ENCODE measurements at regions not wholly inside any gene's neighbourhood (a gene's known extent, or its start where the extent isn't known, plus 50 kb on each side); places are given as distances from the start of the nearest gene placed in this dataset.
A peak's percentile ranks its signal among the peaks of the same experiment; 100 is the strongest.

DNA sequence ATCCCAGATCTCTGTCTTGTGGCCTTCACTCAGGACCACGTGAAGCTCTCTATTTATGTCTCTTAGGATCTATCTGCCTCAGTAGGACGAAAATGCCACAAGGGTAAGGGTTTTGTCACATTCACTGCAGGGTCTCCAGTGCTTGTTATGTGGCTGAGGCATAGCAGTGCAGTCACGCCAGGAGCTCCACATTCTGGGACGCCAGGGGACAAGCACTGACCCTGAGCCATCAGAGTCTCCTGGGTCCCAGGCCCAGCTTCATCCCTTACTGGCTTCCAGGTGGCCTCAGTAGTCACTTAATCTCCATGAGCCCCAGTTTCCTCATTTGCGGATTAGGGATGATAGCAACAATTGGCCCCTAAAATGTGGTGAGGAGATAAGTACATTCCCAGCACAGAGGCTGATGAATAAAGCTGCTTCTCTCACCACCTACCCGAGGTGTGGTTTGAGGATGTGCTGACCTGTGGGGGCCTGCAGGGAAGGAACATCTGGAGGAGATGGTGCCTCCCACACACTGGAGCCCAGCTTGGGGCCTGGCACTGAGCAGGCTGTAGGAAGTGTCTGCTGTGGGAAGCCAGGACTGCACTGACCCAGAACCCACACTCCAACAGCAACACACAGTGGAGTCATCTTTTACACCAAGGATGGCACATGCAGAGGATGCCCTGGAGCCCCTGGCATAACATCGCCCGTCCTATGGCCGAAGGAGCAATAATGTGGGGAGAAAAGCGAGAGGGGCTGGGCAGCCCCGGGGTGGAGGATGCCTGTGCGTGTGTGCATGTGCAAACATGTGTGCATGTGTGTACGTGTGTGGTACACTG lies 93.2 kb upstream of the IQSEC1 start:
- no peak for DNase-seq
- Mint-ChIP-seq H3K36me3 (ENCODE audit: low read depth) (no peaks in the 10 kb centered on the region), H3K9me3 (peaks cover 7% of the 10 kb centered on the region), H3K27me3 (ENCODE audit: low read depth, poor library complexity) (peaks cover 21% of the 10 kb centered on the region), H3K4me1 (peaks cover 24% of the 10 kb centered on the region), H3K4me3 (peak overlapping the region; percentile 14), H3K27ac (no peak overlapping the region)
- TF ChIP-seq, protein P1, sequence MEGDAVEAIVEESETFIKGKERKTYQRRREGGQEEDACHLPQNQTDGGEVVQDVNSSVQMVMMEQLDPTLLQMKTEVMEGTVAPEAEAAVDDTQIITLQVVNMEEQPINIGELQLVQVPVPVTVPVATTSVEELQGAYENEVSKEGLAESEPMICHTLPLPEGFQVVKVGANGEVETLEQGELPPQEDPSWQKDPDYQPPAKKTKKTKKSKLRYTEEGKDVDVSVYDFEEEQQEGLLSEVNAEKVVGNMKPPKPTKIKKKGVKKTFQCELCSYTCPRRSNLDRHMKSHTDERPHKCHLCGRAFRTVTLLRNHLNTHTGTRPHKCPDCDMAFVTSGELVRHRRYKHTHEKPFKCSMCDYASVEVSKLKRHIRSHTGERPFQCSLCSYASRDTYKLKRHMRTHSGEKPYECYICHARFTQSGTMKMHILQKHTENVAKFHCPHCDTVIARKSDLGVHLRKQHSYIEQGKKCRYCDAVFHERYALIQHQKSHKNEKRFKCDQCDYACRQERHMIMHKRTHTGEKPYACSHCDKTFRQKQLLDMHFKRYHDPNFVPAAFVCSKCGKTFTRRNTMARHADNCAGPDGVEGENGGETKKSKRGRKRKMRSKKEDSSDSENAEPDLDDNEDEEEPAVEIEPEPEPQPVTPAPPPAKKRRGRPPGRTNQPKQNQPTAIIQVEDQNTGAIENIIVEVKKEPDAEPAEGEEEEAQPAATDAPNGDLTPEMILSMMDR (IDR thresholded peaks at IDR 0.05), result no peak

DNA sequence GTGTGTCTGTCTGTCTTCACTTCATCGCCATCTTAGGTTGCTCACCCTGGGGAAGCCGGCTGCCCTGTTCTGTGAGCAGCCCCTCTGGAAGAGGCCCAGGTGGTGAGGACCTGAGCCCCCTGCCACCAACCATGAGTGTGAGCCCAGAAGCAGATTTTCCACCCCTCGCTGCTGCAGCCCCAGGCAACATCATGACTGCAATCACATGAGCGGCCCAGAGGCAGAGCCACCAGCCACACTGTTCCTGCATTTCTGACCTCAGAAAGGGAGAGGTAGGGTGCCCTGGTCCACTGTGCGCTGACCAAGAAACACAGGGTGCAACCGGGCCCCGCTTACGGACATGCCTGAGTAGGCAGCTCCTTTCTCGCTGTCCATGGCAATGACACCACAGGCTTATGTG lies 92.3 kb upstream of the IQSEC1 start:
- Mint-ChIP-seq H3K27ac (no peak overlapping the region), H3K27me3 (ENCODE audit: low read depth, poor library complexity) (peaks cover 21% of the 10 kb centered on the region), H3K4me1 (peaks cover 31% of the 10 kb centered on the region), H3K36me3 (ENCODE audit: low read depth) (no peaks in the 10 kb centered on the region), H3K4me3 (no peak overlapping the region), H3K9me3 (peaks cover 7% of the 10 kb centered on the region)
- TF ChIP-seq, protein P1 (IDR thresholded peaks at IDR 0.05), result no peak
- DNase-seq, result no peak

DNA sequence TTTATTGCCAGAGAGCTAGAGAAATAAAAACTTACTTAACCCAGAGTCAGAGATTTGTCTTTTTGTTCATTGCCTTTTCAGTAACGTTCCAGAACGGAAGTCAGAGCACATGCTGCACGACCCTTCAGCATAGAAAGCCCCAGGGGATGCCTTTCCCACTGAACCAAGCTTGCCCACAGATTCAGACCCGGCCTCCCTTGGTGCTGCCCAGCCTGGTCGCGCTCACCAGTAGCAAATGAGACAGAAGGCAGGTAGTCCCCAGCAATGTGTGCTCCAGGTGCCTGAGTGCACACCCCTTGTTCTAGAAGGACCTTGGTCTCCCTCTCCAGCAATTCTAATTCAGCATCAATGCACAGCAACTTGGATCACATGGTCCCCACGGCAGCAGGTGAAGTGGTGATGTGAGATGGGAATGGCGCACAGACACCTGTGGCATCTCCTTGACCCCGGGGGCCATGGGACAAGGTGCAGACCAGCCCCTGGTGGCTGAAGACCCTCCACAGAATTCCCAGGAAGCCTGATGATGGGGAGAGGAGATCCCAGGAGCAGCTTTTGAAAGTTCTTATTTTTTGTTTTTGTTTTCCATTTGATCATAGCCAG lies 91.8 kb upstream of the IQSEC1 start:
- Mint-ChIP-seq H3K27ac (no peak overlapping the region), H3K4me1 (peaks cover 31% of the 10 kb centered on the region), H3K27me3 (ENCODE audit: low read depth, poor library complexity) (peaks cover 19% of the 10 kb centered on the region), H3K9me3 (peaks cover 7% of the 10 kb centered on the region), H3K36me3 (ENCODE audit: low read depth) (no peaks in the 10 kb centered on the region), H3K4me3 (no peak overlapping the region)
- no peak for DNase-seq
- TF ChIP-seq, protein P1 (IDR thresholded peaks at IDR 0.05), result no peak

DNA sequence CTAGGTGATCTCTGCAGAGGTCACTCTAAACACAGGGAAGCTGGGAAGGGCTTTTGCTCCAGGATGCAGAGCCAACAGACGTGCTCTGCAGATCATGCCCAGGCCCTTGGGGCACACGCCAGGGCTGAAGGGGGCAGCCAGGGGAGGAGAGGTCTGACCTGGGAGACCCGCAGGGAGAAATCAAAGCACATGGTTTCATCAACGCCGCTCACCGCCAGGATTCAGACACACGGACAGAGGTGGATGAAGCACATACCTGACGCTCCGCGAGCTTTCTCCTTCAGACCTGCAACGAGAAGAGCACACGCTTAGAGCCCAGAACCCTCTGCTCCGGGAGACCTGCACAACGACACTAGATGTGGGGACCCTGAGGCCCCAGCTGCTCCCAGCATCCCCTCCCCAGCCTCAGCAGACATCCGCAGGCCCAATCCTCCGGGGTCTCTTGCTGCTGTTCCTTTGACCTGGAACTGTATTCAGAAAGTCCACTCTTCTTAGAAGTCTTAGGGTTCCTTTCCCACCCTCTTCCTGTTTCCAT lies 90.7 kb upstream of the IQSEC1 start:
- H3K36me3 Mint-ChIP-seq (ENCODE audit: low read depth), result no peaks in the 10 kb centered on the region
- peaks cover 31% of the 10 kb centered on the region for H3K4me1 Mint-ChIP-seq
- no peak overlapping the region for H3K4me3 Mint-ChIP-seq
- no peak overlapping the region for H3K27ac Mint-ChIP-seq
- peaks cover 19% of the 10 kb centered on the region for H3K27me3 Mint-ChIP-seq (ENCODE audit: low read depth, poor library complexity)
- TF ChIP-seq, protein P1 (IDR thresholded peaks at IDR 0.05), result no peak
- H3K9me3 Mint-ChIP-seq, result no peaks in the 10 kb centered on the region
- DNase-seq, result no peak

DNA sequence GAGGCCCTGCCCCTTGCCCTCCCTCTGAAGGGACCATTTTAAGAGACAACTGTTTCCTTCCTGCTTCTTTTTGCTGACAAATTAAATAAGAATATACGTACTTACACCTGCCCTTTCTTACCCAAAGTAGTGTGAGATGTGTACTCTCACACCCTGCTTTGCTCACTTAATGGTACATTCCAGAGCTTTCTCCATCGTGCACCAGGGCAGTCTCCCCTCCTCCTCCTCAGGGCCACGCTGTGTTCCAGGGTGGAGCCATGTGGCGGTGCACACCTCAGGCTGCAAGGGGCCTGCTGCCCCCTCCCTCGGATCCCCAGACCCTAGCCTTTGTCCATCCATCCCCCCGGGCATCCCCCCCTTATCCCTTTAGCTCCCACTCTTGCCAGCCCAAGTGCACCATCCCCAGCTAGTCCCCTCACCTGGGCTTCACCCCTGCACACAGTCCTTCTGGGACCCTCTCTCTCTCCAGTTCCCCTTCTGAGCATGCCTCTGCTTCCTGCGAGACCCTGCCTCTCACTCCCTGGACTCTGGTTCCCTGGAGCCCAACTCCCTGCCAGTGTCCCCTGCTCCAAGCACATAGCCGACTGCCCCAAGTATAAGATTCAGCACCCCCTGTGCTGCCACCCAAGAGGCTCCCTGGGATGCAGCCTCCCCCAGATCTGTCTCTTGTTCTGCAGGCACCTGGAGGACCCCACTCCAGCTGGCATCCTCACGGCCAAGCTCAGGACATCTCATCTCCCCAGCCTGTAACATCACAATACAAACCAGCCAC lies 89.5 kb upstream of the IQSEC1 start:
- Mint-ChIP-seq H3K27ac (no peak overlapping the region), H3K9me3 (no peaks in the 10 kb centered on the region), H3K4me1 (peaks cover 31% of the 10 kb centered on the region), H3K4me3 (no peak overlapping the region), H3K27me3 (ENCODE audit: low read depth, poor library complexity) (peaks cover 13% of the 10 kb centered on the region), H3K36me3 (ENCODE audit: low read depth) (no peaks in the 10 kb centered on the region)
- TF ChIP-seq, protein P1 (IDR thresholded peaks at IDR 0.05), result no peak
- no peak for DNase-seq
